HL-60 (cell line): ENCODE measurements at regions not wholly inside any gene's neighbourhood (a gene's known extent, or its start where the extent isn't known, plus 50 kb on each side); places are given as distances from the start of the nearest gene placed in this dataset.

ENCODE experiments used
- DNase-seq, 2 experiments: peaks; one replicate each; pipeline ENCODE4 v3.0.0-alpha.2; 2010 to 2020; ENCODE audit warnings: low read depth in 1 of 2, low spot score in 1 of 2
- H3K27ac ChIP-seq: fragments of 250-450 bp; sonication (Bioruptor Pico); replicated peaks from 2 replicates; pipeline ENCODE4 v1.5.1; 2020; ENCODE audit warnings: mild to moderate bottlenecking, moderate library complexity
- H3K27me3 ChIP-seq: fragments of 250-450 bp; sonication (Bioruptor Pico); 2 replicates; pipeline ENCODE4 v1.5.1; 2021; ENCODE audit warnings: mild to moderate bottlenecking, moderate library complexity; ENCODE audit not compliant: insufficient read depth, poor library complexity, severe bottlenecking
- H3K4me3 ChIP-seq: replicated peaks from 2 replicates; pipeline ENCODE4 v1.5.1; 2011; ENCODE audit warnings: mild to moderate bottlenecking, control low read depth, low read length; ENCODE audit not compliant: insufficient read depth
- GABPA ChIP-seq: IDR thresholded peaks from 2 replicates; pipeline ENCODE4 v1.6.1; 2012; ENCODE audit warnings: low read depth
- POLR2AphosphoS5 ChIP-seq: IDR thresholded peaks from 2 replicates; pipeline ENCODE4 v1.6.1; 2012; ENCODE audit warnings: low read depth
- SPI1 ChIP-seq: IDR thresholded peaks from 2 replicates; pipeline ENCODE4 v1.6.1; 2012; ENCODE audit warnings: low read depth, mild to moderate bottlenecking, borderline replicate concordance
- TF ChIP-seq, protein P1 (sequence below): IDR thresholded peaks from 2 replicates; pipeline ENCODE4 v1.6.1; 2012; ENCODE audit warnings: low read depth; ENCODE audit not compliant: insufficient replicate concordance
- TF ChIP-seq, protein P2 (sequence below): IDR thresholded peaks from one replicate; pipeline ENCODE4 v1.5.1; 2011; ENCODE audit warnings: low read length, control low read depth, inconsistent platforms; ENCODE audit not compliant: insufficient read depth

DNA sequence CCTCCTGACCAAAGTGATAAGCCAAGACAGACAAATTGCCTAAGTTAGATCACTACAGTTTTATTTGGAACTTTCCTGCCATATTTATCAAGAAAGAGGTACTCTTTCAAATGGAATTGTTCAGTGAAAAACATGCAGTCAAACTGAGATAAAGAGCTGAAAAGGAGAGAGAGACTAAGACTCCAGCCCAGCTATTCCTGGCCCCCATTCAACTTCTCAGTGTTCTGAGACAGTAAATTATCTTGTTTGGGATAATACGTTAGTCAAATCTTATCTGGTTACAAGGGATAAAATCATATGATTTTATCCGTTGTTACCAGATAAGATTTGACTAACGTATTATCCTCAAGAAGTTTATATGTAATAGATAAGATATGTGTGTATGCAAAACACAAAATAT, 67.6 kb upstream of the CMC1 start:
- Histone ChIP-seq H3K27ac (no peak overlapping the region), H3K27me3 (no peaks in the 10 kb centered on the region), H3K4me3 (no peak overlapping the region)
- DNase-seq, result no peak
- TF ChIP-seq GABPA (no peak), POLR2AphosphoS5 (no peak), SPI1 (no peak)
- TF ChIP-seq, protein P1, sequence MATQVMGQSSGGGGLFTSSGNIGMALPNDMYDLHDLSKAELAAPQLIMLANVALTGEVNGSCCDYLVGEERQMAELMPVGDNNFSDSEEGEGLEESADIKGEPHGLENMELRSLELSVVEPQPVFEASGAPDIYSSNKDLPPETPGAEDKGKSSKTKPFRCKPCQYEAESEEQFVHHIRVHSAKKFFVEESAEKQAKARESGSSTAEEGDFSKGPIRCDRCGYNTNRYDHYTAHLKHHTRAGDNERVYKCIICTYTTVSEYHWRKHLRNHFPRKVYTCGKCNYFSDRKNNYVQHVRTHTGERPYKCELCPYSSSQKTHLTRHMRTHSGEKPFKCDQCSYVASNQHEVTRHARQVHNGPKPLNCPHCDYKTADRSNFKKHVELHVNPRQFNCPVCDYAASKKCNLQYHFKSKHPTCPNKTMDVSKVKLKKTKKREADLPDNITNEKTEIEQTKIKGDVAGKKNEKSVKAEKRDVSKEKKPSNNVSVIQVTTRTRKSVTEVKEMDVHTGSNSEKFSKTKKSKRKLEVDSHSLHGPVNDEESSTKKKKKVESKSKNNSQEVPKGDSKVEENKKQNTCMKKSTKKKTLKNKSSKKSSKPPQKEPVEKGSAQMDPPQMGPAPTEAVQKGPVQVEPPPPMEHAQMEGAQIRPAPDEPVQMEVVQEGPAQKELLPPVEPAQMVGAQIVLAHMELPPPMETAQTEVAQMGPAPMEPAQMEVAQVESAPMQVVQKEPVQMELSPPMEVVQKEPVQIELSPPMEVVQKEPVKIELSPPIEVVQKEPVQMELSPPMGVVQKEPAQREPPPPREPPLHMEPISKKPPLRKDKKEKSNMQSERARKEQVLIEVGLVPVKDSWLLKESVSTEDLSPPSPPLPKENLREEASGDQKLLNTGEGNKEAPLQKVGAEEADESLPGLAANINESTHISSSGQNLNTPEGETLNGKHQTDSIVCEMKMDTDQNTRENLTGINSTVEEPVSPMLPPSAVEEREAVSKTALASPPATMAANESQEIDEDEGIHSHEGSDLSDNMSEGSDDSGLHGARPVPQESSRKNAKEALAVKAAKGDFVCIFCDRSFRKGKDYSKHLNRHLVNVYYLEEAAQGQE, result no peak
- TF ChIP-seq, protein P2, sequence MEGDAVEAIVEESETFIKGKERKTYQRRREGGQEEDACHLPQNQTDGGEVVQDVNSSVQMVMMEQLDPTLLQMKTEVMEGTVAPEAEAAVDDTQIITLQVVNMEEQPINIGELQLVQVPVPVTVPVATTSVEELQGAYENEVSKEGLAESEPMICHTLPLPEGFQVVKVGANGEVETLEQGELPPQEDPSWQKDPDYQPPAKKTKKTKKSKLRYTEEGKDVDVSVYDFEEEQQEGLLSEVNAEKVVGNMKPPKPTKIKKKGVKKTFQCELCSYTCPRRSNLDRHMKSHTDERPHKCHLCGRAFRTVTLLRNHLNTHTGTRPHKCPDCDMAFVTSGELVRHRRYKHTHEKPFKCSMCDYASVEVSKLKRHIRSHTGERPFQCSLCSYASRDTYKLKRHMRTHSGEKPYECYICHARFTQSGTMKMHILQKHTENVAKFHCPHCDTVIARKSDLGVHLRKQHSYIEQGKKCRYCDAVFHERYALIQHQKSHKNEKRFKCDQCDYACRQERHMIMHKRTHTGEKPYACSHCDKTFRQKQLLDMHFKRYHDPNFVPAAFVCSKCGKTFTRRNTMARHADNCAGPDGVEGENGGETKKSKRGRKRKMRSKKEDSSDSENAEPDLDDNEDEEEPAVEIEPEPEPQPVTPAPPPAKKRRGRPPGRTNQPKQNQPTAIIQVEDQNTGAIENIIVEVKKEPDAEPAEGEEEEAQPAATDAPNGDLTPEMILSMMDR, result no peak

DNA sequence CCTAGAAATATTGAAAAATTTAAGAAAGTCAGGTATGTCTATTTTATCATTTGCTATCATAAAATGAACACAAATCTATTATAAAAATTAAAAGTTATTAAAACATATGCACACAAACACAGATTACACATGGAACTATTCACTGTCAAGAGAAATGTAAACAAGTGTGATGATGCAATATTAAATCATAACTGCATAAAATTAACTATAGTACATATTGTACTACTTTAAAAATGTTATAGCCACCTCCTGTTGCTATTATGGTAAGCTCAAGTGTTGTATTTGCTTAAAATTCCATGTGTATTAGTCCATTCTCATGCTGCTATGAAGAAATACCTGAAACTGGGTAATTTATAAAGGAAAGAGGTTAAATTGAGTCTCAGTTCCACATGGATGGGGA, 54.7 kb upstream of the CMC1 start:
- DNase-seq, result no peak
- TF ChIP-seq SPI1, result no peak
- TF ChIP-seq POLR2AphosphoS5, result no peak
- TF ChIP-seq GABPA, result no peak
- TF ChIP-seq, protein P1, result no peak
- TF ChIP-seq, protein P2, result no peak
- Histone ChIP-seq H3K4me3 (no peak overlapping the region), H3K27me3 (no peaks in the 10 kb centered on the region), H3K27ac (no peak overlapping the region)

DNA sequence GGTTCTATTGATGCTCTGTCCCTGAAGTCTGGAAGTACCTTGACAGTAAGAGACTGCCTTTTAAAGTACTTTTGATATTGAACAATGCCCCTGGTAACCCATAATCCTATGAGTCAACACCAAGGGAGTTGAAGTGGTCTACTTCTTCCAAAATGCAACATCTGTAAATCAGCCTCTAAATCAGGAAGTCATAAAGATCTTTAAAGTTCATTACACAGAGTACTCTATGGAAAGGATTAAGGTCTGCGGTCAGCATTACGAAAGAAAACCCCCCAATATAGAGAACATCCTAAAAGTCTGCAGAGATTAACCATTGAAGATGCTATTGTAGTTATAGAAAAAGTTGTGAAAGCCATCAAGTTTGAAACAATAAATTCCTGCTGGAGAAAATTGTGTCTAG, 52.7 kb upstream of the CMC1 start:
- TF ChIP-seq GABPA (no peak), SPI1 (0 out of 2 replicates have a peak, but pooled peaks have one; percentile 3), POLR2AphosphoS5 (no peak)
- TF ChIP-seq, protein P1, result no peak
- TF ChIP-seq, protein P2, result no peak
- H3K4me3 ChIP-seq, result no peak overlapping the region
- no peak overlapping the region for H3K27ac ChIP-seq
- DNase-seq, result no peak
- no peaks in the 10 kb centered on the region for H3K27me3 ChIP-seq
